ENCODE measurements at regions not wholly inside any gene's neighbourhood (a gene's known extent, or its start where the extent isn't known, plus 50 kb on each side); places are given as distances from the start of the nearest gene placed in this dataset.
"Not testable (repeated sequence)": the region's sequence is repeated elsewhere in the genome, so short reads cannot be mapped to it uniquely, and the experiment has no call there.

DNA sequence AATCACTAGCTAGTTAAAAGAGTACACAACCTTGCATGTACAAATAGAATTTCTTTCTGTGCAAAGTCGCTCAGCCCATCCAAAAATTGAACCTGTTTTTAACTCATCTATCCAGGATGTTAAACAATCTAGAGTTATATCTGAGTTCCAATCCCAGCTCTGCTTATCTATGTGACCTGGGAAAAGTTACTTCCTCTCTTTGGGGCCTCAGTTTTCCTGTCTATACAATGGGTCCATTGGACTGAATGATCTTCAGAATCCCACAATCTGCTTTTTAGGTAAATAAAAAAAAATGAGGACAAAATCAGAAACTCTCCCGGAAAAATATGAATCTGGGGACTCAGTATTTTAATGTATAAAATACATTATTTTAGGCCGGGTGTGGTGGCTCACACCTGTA, 389.5 kb upstream of the PROX1 start:
- DNase-seq (ENCODE audit: low read depth), result no peak
- in situ Hi-C loops (cut with HindIII; ENCODE audit: low pct_unique_long_range_greater_than_20kb, low sequenced_read_pairs), result no loop called here

DNA sequence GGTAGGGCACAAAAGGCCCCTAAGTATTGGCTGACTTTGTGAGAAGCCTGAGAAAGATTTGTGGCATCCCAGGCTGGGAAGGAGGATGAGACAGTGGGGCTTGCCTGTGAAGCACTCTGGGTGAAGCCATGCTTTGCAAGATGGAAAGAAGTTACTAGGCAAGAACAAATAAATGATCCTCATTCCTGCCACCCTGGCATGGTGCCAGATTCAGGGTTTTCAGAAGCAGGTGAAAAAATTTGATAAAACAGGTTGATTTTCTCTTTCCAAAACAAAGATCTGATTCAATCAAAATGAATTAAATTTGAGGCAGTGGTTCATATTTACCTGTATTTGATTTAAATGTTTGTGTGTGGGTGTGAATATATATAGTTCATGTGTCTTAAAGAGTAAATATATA, 386.9 kb upstream of the PROX1 start:
- in situ Hi-C loops (cut with HindIII; ENCODE audit: low pct_unique_long_range_greater_than_20kb, low sequenced_read_pairs), result no loop called here
- DNase-seq (ENCODE audit: low read depth), result no peak

DNA sequence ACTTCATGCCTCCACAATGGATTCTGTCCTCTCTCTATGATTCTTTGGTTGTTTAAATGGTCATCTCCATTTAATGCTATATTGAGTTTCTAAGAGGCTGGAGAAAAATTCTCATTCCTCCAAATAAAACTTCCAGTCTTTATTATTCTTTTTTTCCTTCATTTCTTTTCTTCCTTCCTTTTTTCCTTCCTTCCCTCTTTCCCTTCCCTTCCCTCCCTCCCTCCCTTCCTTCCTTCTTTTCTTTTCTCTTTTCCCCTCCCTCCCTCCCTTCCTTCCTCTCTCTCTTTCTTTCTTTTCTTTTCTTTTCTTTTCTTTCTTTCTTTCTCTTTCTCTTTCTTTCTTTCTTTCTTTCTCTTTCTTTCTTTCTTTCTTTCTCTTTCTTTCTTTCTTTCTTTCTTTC, 386.1 kb upstream of the PROX1 start:
- DNase-seq (ENCODE audit: low read depth); in situ Hi-C loops (cut with HindIII; ENCODE audit: low pct_unique_long_range_greater_than_20kb, low sequenced_read_pairs): not testable (repeated sequence)

DNA sequence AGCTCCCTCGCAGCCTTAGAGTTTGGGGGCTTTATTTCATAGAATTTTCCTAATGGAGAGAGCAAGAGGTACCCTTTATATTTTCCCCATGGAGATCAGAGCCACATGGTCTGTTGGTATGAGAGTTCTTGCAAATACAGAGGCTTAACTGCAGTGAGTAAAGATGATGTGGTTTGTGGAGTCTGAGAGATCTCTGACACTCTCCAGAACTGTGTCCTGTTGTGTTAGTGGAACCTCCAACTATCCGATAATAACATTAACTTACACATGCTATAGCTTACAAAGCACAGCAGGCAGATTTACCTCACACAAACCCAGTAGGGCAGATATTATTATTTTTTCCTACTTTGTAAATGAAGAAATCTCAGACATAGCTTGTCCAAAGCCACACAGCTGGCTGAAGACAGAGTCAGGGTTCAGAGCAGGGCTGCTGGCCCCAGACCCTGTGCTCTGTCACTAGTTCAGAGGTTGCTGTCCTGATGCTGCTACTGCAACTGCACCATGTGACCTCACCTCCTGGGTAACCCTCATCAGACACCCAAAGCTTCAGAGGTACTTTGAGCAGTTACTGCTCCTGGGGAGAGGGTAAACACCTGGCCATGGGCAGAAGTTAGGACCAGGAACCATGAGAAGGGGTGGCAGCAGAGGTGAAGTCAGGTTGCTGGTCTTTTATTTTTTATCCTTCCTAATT, 384.8 kb upstream of the PROX1 start:
- DNase-seq (ENCODE audit: low read depth), result no peak
- in situ Hi-C loops (cut with HindIII; ENCODE audit: low pct_unique_long_range_greater_than_20kb, low sequenced_read_pairs), result no loop called here

DNA sequence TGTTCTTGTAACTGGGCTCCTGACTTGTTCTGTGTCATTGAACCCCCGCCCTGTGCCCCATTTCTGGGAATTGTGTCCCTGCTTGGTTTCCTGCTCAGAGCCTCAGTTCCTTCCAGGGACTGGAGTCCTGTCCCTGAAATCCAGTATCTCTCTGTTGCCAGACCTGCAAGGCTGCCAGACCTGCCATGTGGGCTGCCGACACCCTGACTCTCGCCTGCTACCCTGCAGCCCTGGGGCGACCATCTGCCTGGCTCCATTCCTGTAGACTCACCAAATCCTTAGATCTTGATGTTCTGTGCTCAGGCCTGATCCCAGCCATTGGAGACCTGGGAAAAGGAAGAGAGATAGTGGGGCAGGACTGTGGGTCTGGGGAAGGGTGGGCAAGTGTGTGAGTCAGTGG, 383.3 kb upstream of the PROX1 start:
- in situ Hi-C loops (cut with HindIII; ENCODE audit: low pct_unique_long_range_greater_than_20kb, low sequenced_read_pairs), result no loop called here
- no peak for DNase-seq (ENCODE audit: low read depth)

DNA sequence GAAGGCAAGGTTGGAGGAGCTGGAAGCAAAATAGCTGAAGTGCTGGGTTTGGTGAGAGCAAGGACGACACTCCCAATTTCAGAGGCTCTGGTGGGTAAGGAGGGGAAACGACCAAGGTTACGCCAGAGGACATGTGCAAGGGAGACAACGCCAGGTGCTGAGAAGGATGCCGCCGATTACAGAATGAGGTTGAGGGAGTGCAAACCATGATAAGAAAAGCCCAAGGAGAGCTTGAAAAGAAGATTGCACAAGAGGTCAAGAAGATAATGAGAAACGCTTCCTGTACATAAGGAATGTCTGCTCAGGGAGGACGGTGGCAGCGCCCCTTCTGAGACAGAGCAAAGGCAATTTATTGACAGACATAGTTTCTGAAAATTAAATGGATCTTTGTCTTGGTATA, 382.0 kb upstream of the PROX1 start:
- in situ Hi-C loops (cut with HindIII; ENCODE audit: low pct_unique_long_range_greater_than_20kb, low sequenced_read_pairs), result no loop called here
- DNase-seq (ENCODE audit: low read depth), result no peak

DNA sequence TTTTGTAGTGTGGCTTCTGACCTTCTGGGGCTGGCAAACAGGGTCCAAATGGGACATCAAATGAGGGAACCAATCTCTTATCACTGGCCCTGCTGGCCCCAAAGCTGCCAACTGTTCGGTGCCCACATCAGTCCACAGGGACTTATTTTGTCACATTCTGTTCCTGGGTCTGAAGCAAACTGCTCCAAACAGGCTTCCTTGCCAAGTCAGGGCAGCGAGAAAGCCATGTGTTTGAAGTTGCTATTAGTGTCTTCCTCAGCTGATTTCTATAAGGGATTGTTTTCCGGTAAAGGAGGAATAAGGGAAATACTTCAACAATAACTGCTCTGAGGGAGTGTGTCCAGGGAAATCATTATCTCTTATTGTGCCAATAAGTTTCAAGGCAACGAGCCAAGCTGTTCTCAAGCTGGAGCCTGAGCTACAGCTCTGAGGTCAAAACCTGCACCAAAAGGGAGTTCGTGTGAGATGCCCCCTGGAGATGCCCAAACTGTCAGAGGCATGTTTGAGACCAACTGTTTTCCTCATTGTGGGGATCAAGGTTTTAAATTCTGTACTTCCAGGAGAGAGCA, 381.4 kb upstream of the PROX1 start:
- DNase-seq (ENCODE audit: low read depth), result no peak
- in situ Hi-C loops (cut with HindIII; ENCODE audit: low pct_unique_long_range_greater_than_20kb, low sequenced_read_pairs), result no loop called here

DNA sequence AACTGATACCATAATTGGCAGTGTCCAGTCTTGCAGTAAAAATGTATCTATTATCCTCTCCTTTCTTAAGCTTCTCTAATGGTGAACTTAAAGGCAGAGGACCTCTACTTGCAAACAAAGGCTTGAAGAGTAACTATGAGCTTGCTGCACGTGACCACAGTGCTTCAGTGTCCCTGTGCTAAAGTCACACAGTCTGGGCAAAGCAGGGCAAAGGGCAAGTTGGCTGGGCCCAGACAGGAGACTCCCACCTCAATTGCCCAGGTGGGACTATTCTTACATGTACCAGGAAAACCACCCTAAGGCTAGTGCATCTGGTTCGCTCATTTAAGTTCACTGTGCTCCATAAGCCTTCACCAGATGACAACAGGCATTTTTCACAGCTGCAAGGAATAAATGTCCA, 374.2 kb upstream of the PROX1 start:
- DNase-seq (ENCODE audit: low read depth), result no peak
- in situ Hi-C loops (cut with HindIII; ENCODE audit: low pct_unique_long_range_greater_than_20kb, low sequenced_read_pairs), result no loop called here

DNA sequence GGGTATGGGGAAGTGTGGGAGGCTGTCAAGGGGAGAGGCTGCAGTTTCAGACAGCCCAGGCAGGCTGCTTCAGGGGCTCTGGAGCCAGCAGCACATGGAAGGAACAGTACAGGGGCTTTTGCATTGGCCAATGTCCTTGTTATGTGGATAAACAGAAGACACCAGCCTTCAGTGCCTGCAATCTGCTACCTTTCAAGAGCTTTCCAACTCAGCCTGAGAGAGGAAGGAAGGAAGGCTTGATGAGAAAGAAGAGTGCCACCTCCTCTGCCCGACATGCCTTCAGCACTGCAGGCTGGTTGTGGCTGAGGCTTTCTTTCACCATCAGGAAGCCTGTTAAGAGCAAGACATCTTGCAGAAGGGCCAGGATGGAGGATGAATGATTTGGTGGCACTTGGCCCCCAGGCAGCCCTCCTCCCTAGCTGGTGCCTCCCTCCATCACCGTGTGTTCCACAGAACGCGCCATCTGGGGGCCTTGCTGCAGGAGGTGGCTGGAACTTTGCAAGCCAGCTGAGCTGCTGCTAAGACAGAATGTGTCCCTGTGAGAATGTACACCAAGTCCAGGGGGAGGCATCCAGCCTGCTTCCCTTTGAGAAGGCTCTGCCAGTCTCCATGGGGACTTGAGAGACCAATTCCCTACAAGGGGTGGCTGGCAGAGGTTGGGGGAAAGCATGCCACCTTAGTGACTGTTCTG, 372.4 kb upstream of the PROX1 start:
- no peak for DNase-seq (ENCODE audit: low read depth)
- in situ Hi-C loops (cut with HindIII; ENCODE audit: low pct_unique_long_range_greater_than_20kb, low sequenced_read_pairs), result no loop called here

DNA sequence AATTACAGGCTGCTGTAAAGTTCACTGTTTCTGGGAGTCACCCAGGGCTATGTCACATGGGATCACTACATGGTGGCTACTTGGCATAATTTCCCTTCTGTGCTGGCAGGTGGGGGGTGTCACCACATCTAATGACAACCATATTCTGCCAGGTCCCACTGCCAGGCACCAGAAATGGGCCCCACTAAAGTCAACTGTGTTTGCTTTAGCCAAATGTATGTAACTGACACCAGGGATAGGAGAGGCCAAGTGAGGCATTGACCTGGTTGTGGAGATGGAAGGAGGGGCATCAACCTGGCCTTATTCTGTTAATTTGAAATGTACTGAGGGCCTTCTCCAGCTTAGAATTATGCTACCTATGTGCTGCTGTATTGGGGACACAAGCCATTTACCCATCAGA, 370.6 kb upstream of the PROX1 start:
- in situ Hi-C loops (cut with HindIII; ENCODE audit: low pct_unique_long_range_greater_than_20kb, low sequenced_read_pairs), result no loop called here
- no peak for DNase-seq (ENCODE audit: low read depth)

DNA sequence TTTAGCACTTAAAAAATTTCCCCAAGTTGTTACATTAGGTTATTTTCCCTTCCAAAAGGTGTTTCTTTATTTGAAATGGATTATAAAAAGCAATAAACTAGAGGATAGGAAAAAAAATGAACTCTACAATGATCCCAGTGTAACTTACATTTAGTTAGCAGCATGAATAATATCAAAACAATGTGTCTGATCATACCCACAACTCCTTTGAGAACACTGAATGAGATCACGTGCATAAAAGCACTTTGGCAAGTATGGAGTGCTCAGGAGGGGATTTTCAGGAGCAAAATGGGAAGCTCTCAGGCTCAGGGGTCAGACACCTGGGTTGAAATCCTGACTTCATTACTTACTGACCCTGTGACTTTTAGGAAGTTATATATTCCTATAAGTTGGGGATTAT, 369.7 kb upstream of the PROX1 start:
- in situ Hi-C loops (cut with HindIII; ENCODE audit: low pct_unique_long_range_greater_than_20kb, low sequenced_read_pairs), result no loop called here
- no peak for DNase-seq (ENCODE audit: low read depth)

DNA sequence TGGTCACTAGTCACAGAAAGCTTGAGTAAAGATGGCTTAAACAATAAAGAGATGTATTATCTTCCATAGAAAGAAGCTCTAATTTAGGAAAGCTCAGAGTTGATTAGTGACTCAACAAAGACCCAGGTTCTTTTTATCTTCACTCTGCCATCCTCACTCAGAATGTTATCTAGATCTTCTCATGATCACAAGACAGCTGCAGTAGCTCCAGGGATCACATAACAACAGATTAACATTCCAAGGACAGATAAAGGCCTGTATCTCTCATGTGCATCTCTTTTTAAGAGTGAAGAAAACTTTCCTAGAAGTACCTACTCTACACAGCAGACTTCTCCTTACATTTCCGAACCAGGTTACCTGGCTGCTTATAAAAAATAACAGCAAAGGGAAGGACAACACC, 368.7 kb upstream of the PROX1 start:
- DNase-seq (ENCODE audit: low read depth), result no peak
- in situ Hi-C loops (cut with HindIII; ENCODE audit: low pct_unique_long_range_greater_than_20kb, low sequenced_read_pairs), result no loop called here

DNA sequence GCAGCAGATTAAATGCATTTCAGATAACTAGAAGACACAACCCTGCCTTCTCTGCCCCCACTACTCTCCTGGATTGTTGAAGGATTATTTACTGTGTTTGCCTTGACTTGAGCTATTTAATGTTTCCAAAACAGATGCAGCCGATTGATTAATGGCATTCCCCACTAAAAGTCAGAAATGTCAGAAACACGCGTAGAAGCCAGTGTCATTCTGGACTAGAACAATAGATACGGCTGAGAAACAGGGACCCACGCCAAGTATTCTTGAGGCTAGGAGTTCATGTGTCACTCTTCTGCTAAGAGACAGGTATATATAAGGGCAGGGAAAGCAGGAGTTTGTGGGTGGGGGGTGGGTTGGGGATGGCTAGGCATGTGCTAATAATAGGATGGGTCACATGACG, 366.7 kb upstream of the PROX1 start:
- in situ Hi-C loops (cut with HindIII; ENCODE audit: low pct_unique_long_range_greater_than_20kb, low sequenced_read_pairs), result no loop called here
- DNase-seq (ENCODE audit: low read depth), result no peak

DNA sequence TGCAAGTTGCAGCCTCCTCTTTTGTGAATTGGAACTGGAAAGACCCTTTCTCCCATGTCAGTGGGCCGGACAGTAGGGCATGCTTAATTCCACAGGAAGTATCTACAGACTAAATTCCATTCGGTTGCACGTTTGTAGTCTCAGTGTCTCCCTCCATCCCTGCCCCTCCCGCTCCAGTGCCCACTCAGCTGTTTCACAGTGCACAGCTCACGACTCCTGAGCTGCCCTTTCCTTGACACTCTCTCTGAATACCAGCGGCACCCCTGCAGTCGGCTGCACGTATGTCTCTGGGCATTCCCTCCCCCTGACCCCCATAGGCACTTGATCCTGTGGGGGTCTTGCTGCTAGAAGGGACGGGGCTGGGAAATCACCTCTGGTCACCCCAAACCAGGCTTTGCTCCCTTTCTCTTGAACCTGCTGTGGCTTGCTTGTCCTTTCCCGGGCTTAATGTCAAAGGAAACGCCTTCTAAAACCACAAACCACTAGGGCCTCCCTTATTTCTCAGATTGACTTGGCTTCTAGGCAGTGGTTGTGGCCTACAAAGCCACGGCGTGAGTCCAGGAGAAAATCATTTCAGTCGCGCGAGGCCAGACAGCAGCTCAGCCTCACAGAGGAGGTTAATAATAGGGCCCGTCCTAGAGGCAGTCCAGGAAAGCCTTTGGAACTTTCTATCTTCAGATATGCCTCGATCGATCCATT, 365.3 kb upstream of the PROX1 start:
- in situ Hi-C loops (cut with HindIII; ENCODE audit: low pct_unique_long_range_greater_than_20kb, low sequenced_read_pairs), result no loop called here

DNA sequence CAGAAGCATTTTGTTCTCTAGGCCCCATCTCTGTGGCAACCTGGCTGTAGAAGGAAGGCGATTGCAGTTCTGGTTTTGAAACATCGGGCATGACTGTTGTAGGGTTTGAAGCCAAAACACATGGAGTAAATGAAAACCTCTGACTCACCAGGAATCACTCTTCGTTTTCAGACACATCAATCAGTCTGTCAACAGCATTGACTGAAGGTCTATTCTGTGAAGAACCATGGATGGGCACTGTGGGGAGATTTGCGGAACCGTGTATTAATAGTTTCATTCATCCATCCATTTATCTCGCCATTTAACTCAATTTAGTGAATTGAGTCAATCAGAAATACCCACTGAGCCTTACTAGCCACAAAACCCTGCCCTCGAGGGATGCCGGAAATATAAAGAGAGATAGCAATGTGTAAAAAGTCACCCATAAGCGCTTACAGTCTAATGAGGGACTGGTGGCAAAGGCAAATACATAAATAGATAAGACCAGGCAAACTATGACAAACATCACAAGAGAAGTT, 364.6 kb upstream of the PROX1 start:
- in situ Hi-C loops (cut with HindIII; ENCODE audit: low pct_unique_long_range_greater_than_20kb, low sequenced_read_pairs), result no loop called here
- no peak for DNase-seq (ENCODE audit: low read depth)

More for the DNA sequence above, 365.3 kb upstream of the PROX1 start:
- DNase-seq (ENCODE audit: low read depth), result no peak

DNA sequence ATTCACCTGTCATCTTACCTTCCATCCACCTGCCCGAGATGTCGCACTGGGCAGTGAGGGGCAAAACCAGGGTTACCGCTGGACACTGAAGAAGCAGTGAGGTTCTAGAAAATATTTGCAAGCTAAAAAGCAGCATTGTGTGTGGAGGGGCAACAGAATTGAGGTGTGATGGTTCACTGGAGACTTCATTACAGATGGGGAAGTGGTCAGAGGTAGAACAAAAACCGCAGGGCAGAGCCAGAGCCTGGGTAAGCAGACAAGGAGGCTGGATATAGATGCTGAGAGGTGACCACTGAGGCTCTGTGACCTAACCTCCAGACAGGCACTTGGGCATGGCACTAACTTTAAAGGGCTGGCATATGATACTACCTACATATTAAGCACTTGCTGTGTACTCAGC, 363.9 kb upstream of the PROX1 start:
- DNase-seq (ENCODE audit: low read depth), result no peak
- in situ Hi-C loops (cut with HindIII; ENCODE audit: low pct_unique_long_range_greater_than_20kb, low sequenced_read_pairs), result no loop called here

DNA sequence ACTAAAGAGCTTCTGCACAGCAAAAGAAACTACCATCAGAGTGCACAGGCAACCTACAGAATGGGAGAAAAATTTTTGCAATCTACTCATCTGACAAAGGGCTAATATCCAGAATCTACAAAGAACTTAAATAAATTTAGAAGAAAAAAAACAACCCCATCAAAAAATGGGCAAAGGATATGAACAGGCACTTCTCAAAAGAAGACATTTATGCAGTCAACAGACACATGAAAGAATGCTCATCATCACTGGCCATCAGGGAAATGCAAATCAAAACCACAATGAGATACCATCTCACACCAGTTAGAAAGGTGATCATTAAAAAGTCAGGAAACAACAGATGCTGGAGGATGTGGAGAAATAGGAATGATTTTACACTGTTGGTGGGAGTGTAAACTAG, 351.0 kb upstream of the PROX1 start:
- DNase-seq (ENCODE audit: low read depth); in situ Hi-C loops (cut with HindIII; ENCODE audit: low pct_unique_long_range_greater_than_20kb, low sequenced_read_pairs): not testable (repeated sequence)

DNA sequence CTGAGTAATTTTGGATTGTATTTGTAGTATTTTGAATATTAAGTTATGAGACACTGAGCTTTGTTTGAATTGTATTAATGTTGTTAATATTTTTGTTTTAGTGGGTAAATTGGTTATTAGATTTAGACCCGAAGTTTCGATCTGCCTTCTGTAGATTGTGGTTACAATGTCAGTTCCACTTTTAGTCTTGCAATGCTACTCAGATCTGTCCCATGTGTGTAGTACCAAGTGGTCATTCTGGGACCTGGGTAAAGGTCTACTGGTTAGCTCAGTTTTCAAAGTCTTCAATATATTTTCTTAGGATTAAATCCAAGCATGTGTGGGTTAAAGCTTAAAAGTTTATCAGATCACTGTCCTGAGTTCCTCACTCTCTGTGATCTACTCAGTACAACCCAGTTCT, 346.5 kb upstream of the PROX1 start:
- in situ Hi-C loops (cut with HindIII; ENCODE audit: low pct_unique_long_range_greater_than_20kb, low sequenced_read_pairs), result no loop called here
- no peak for DNase-seq (ENCODE audit: low read depth)

DNA sequence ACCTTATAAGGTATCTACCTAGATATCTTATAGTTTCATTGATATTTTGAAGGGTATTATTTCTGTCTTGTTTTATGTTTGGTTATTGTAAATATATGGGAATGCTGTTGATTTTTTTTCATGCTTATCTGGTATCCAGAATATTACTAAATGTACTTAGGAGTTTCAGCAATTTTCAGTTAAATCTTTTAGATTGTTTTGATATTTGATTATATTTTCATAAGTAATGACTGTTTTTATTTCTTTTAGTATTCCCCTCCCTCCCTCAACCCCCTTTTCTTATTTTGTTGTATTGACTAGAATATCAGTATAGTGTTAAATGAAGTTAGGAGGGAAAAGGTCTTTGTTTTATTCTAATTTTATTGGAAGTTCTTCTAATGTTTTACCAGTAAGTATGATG, 344.4 kb upstream of the PROX1 start:
- DNase-seq (ENCODE audit: low read depth), result no peak
- in situ Hi-C loops (cut with HindIII; ENCODE audit: low pct_unique_long_range_greater_than_20kb, low sequenced_read_pairs), result no loop called here

Data from Caki2 (cell line).